ENCODE measurements at regions not wholly inside any gene's neighbourhood (a gene's known extent, or its start where the extent isn't known, plus 50 kb on each side); places are given as distances from the start of the nearest gene placed in this dataset.
A peak's percentile ranks its signal among the peaks of the same experiment; 100 is the strongest.
"Not testable (repeated sequence)": the region's sequence is repeated elsewhere in the genome, so short reads cannot be mapped to it uniquely, and the experiment has no call there.

GRCh38 chr16:17939723-17940122 lies 396.8 kb downstream of the NPIPA8 start:
- DNase-seq (ENCODE audit: low spot score), result no peak

- DNase-seq (ENCODE audit: low spot score), result no peak
Measured at GRCh38 chr16:17939122-17939536, 397.4 kb downstream of the NPIPA8 start.

- DNase-seq (ENCODE audit: low spot score), result no peak
Measured at GRCh38 chr16:17938546-17938945, 398.0 kb downstream of the NPIPA8 start.

- DNase-seq (ENCODE audit: low spot score), result no peak
Measured at GRCh38 chr16:17936766-17937402, 399.7 kb downstream of the NPIPA8 start.

GRCh38 chr16:17930280-17930679 lies 406.3 kb downstream of the NPIPA8 start:
- no peak for DNase-seq (ENCODE audit: low spot score)

GRCh38 chr16:17926866-17927399 lies 409.6 kb downstream of the NPIPA8 start:
- no peak for DNase-seq (ENCODE audit: low spot score)

GRCh38 chr16:17926461-17926860 lies 410.1 kb downstream of the NPIPA8 start:
- no peak for DNase-seq (ENCODE audit: low spot score)

- no peak for DNase-seq (ENCODE audit: low spot score)
Measured at GRCh38 chr16:17925761-17926160, 410.8 kb downstream of the NPIPA8 start.

- DNase-seq (ENCODE audit: low spot score), result peak; percentile 11
Measured at GRCh38 chr16:17921357-17921978, 415.1 kb downstream of the NPIPA8 start.

- no peak for DNase-seq (ENCODE audit: low spot score)
Measured at GRCh38 chr16:17917316-17918019, 419.1 kb downstream of the NPIPA8 start.

GRCh38 chr16:17915791-17916190 lies 420.7 kb downstream of the NPIPA8 start:
- DNase-seq (ENCODE audit: low spot score), result no peak

- DNase-seq (ENCODE audit: low spot score), result no peak
Measured at GRCh38 chr16:17914168-17914567, 422.4 kb downstream of the NPIPA8 start.

GRCh38 chr16:17911578-17911977 lies 425.0 kb downstream of the NPIPA8 start:
- not testable (repeated sequence) for DNase-seq (ENCODE audit: low spot score)

- DNase-seq (ENCODE audit: low spot score), result not testable (repeated sequence)
Measured at GRCh38 chr16:17906626-17907025, 429.9 kb downstream of the NPIPA8 start.

GRCh38 chr16:17901309-17901708 lies 430.5 kb upstream of the XYLT1 start:
- no peak for DNase-seq (ENCODE audit: low spot score)

- no peak for DNase-seq (ENCODE audit: low spot score)
Measured at GRCh38 chr16:17899141-17899540, 428.4 kb upstream of the XYLT1 start.

GRCh38 chr16:17887963-17888362 lies 417.2 kb upstream of the XYLT1 start:
- DNase-seq (ENCODE audit: low spot score), result no peak

- DNase-seq (ENCODE audit: low spot score), result peak; percentile 26
Measured at GRCh38 chr16:17885659-17886207, 415.0 kb upstream of the XYLT1 start.

- DNase-seq (ENCODE audit: low spot score), result no peak
Measured at GRCh38 chr16:17877821-17878360, 407.1 kb upstream of the XYLT1 start.

GRCh38 chr16:17866996-17867395 lies 396.2 kb upstream of the XYLT1 start:
- no peak for DNase-seq (ENCODE audit: low spot score)

- DNase-seq (ENCODE audit: low spot score), result no peak
Measured at GRCh38 chr16:17861981-17862479, 391.3 kb upstream of the XYLT1 start.

GRCh38 chr16:17858061-17858460 lies 387.3 kb upstream of the XYLT1 start:
- DNase-seq (ENCODE audit: low spot score), result no peak

Data from H4 (cell line).